Natural killer cell treated with Interleukin-12 subunit alpha and Interleukin-12 subunit beta and Interleukin-15 and Interleukin-18, amount 100 ng/mL, for 72 hours (primary cell): ENCODE measurements at regions not wholly inside any gene's neighbourhood (a gene's known extent, or its start where the extent isn't known, plus 50 kb on each side); places are given as distances from the start of the nearest gene placed in this dataset.

Source experiments
- ATAC-seq, 2 donors: fragments of 150-1000 bp; cut with Tn5 transposase in 1 of 2; sonication (Bioruptor Pico), chemical (Tn5 transposase) in 1 of 2; 2 replicates each; pipeline ENCODE4 v1.10.0; 2021
- DNase-seq: peaks from one replicate; pipeline ENCODE4 v3.0.0; 2022; ENCODE audit warnings: low spot score
- H3K27ac Mint-ChIP-seq, 2 donors: 1 replicate in 1 of 2; 2 replicates in 1 of 2; pipeline ENCODE4 v1.8.0; 2022; ENCODE audit warnings: mixed read lengths in 2 of 2, mild to moderate bottlenecking in 1 of 2, moderate library complexity in 1 of 2
- H3K27me3 Mint-ChIP-seq, 2 donors: 1 replicate in 1 of 2; 2 replicates in 1 of 2; pipeline ENCODE4 v1.8.0; 2022; ENCODE audit warnings: mixed read lengths in 2 of 2
- H3K36me3 Mint-ChIP-seq: one replicate; pipeline ENCODE4 v1.8.0; 2022; ENCODE audit warnings: mixed read lengths
- H3K4me1 Mint-ChIP-seq, 2 donors: 1 replicate in 1 of 2; 2 replicates in 1 of 2; pipeline ENCODE4 v1.8.0; 2022; ENCODE audit warnings: low read depth in 2 of 2, mixed read lengths in 2 of 2, mild to moderate bottlenecking in 1 of 2
- H3K4me3 Mint-ChIP-seq: one replicate; pipeline ENCODE4 v1.8.0; 2022; ENCODE audit warnings: mixed read lengths
- H3K9me3 Mint-ChIP-seq: 2 replicates; pipeline ENCODE4 v1.8.0; 2022; ENCODE audit warnings: mixed read lengths

GRCh38 chr16:82522026-82522425 lies 104.7 kb upstream of the CDH13 start:
- no peaks in the 10 kb centered on the region for H3K36me3 Mint-ChIP-seq

GRCh38 chr16:82518811-82519210 lies 108.0 kb upstream of the CDH13 start:
- Mint-ChIP-seq H3K4me1 (no peaks in the 10 kb centered on the region), H3K27me3 (peaks cover 5 to 34% of the 10 kb centered on the region in 2 donors), H3K36me3 (no peaks in the 10 kb centered on the region), H3K27ac (no peak overlapping the region), H3K9me3 (no peaks in the 10 kb centered on the region), H3K4me3 (no peak overlapping the region)
- DNase-seq: no peak
- ATAC-seq: no peak

More at GRCh38 chr16:82522026-82522425, 104.7 kb upstream of the CDH13 start:
- ATAC-seq (no peak), DNase-seq (no peak)
- H3K4me1 Mint-ChIP-seq: no peaks in the 10 kb centered on the region
- no peak overlapping the region for H3K27ac Mint-ChIP-seq
- peaks cover 6 to 37% of the 10 kb centered on the region in 2 donors for H3K27me3 Mint-ChIP-seq
- no peak overlapping the region for H3K4me3 Mint-ChIP-seq
- H3K9me3 Mint-ChIP-seq: no peaks in the 10 kb centered on the region

DNA sequence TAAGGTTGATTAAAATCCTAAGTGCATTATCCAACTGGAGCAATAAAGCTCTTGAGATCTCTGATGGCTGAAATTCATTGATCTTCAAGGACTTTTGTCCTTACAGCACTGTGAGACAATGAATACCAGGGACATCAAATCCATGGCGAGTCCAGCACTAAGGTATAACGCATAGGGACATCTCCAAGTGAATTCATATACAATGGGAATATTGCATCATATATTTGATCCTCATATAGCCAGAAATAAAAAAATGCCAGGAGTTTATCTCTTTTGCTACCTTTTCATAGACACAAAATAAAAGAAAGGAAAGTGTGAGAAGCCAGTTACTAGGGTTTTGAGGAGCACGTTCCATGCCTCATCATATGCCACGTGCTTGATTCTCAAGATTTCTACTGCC lies 112.5 kb upstream of the CDH13 start:
- no peaks in the 10 kb centered on the region for H3K4me1 Mint-ChIP-seq
- no peak overlapping the region for H3K4me3 Mint-ChIP-seq
- no peak for DNase-seq

GRCh38 chr16:82510789-82511305 lies 115.9 kb upstream of the CDH13 start:
- no peaks in the 10 kb centered on the region for H3K36me3 Mint-ChIP-seq
- no peak overlapping the region for H3K4me3 Mint-ChIP-seq
- peaks cover 3 to 6% of the 10 kb centered on the region in 2 donors for H3K27me3 Mint-ChIP-seq
- no peak for ATAC-seq
- H3K27ac Mint-ChIP-seq: no peak overlapping the region
- H3K4me1 Mint-ChIP-seq: no peaks in the 10 kb centered on the region
- DNase-seq: no peak
- H3K9me3 Mint-ChIP-seq: no peaks in the 10 kb centered on the region

More for the DNA sequence above, 112.5 kb upstream of the CDH13 start:
- ATAC-seq: no peak
- H3K27me3 Mint-ChIP-seq: peaks cover 3 to 29% of the 10 kb centered on the region in 2 donors
- H3K9me3 Mint-ChIP-seq: no peaks in the 10 kb centered on the region
- no peak overlapping the region for H3K27ac Mint-ChIP-seq
- H3K36me3 Mint-ChIP-seq: no peaks in the 10 kb centered on the region

- ATAC-seq (no peak), DNase-seq (no peak)
- H3K4me3 Mint-ChIP-seq: no peak overlapping the region
- peaks cover 1 to 3% of the 10 kb centered on the region in 2 donors for H3K27me3 Mint-ChIP-seq
- no peak overlapping the region for H3K27ac Mint-ChIP-seq
- H3K9me3 Mint-ChIP-seq: no peaks in the 10 kb centered on the region
- no peaks in the 10 kb centered on the region for H3K36me3 Mint-ChIP-seq
- no peaks in the 10 kb centered on the region for H3K4me1 Mint-ChIP-seq
These were observed 116.9 kb upstream of the CDH13 start for GRCh38 chr16:82509691-82510430.

DNA sequence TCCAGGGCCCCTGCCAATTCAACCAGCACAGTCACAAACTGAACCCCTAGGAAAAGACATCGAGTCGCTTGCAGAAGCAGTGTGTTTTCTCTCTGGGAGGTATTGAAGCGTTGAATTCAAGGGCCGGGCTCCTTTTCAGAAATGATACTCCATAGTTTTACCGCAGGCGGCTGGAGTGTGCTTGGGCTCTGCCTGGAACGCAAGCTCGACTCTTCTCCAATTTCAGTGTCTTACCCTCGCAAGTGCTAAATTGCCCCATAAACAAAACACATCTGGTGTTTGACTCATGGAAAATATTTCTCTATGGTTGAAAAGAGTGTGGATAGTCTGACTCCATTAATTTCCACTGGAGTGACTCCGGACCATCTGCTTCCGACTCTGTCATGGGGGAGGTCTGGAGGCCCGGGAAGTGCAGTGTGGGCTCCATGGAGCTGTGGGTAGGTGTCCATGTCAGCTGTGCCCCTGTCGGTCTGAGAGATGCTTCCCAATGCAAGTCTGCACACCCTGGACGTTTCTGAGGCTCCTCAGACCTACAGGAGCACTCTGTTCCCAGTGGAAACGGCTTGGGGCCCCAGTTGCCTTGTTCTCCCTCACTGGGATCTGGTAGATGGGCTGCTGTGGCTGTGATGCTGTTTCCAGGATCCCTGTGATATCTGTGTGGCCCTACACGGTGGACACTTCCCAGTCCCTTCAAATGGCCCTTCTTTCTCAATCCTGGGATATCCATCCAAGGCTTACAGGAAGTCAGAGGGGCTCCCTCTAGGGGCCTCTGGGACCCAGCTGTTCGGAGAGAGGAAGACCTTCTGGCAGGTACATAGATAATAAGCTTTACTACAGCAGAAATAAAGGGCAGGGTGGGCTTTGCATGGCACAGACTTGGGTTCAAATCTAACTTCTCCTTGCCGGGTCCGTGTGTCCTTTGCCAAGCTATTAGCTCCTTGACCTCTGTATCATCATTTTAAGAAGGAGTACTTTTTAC lies 119.8 kb upstream of the CDH13 start:
- Mint-ChIP-seq H3K4me1 (no peaks in the 10 kb centered on the region), H3K27me3 (peaks cover 5 to 10% of the 10 kb centered on the region in 2 donors), H3K36me3 (no peaks in the 10 kb centered on the region), H3K9me3 (no peaks in the 10 kb centered on the region), H3K4me3 (no peak overlapping the region), H3K27ac (no peak overlapping the region)
- ATAC-seq (no peak), DNase-seq (no peak)

DNA sequence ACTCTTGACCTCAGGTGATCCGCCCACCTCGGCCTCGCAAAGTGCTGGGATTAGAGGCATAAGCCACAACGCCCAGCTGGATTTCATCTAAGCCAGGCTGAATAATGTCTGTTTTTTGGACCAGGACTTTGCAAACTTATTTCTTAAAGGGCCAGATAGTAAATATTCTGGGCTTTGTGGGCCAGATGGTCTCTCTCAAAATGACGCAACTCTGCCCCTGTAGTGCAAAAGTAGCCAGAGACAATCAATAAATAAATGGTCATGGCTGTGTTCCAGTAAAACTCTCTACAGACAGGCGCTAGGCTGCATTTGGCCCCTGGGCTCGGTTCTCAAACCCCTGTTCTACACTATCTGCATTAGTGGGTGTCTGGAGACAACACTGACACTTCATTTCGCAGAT lies 121.9 kb upstream of the CDH13 start:
- no peaks in the 10 kb centered on the region for H3K4me1 Mint-ChIP-seq

GRCh38 chr16:82499302-82499701 lies 127.5 kb upstream of the CDH13 start:
- DNase-seq (no peak), ATAC-seq (no peak)
- H3K4me1 Mint-ChIP-seq: no peaks in the 10 kb centered on the region
- no peaks in the 10 kb centered on the region for H3K9me3 Mint-ChIP-seq
- H3K36me3 Mint-ChIP-seq: no peaks in the 10 kb centered on the region
- H3K27me3 Mint-ChIP-seq: peaks cover 14 to 28% of the 10 kb centered on the region in 2 donors
- H3K27ac Mint-ChIP-seq: no peak overlapping the region
- H3K4me3 Mint-ChIP-seq: no peak overlapping the region

More for the DNA sequence above, 121.9 kb upstream of the CDH13 start:
- ATAC-seq (no peak), DNase-seq (no peak)
- no peak overlapping the region for H3K4me3 Mint-ChIP-seq
- peaks cover 7 to 12% of the 10 kb centered on the region in 2 donors for H3K27me3 Mint-ChIP-seq
- H3K9me3 Mint-ChIP-seq: no peaks in the 10 kb centered on the region
- H3K27ac Mint-ChIP-seq: no peak overlapping the region
- no peaks in the 10 kb centered on the region for H3K36me3 Mint-ChIP-seq

- H3K4me3 Mint-ChIP-seq: no peak overlapping the region
- no peak for ATAC-seq
- no peaks in the 10 kb centered on the region for H3K36me3 Mint-ChIP-seq
- no peaks in the 10 kb centered on the region for H3K9me3 Mint-ChIP-seq
- no peak for DNase-seq
- no peaks in the 10 kb centered on the region for H3K4me1 Mint-ChIP-seq
- peaks cover 14 to 24% of the 10 kb centered on the region in 2 donors for H3K27me3 Mint-ChIP-seq
- no peak overlapping the region for H3K27ac Mint-ChIP-seq
These were observed 129.6 kb upstream of the CDH13 start for GRCh38 chr16:82497139-82497538.

- Mint-ChIP-seq H3K27ac (no peak overlapping the region), H3K9me3 (no peaks in the 10 kb centered on the region)
These were observed 138.3 kb upstream of the CDH13 start for GRCh38 chr16:82488460-82488859.

DNA sequence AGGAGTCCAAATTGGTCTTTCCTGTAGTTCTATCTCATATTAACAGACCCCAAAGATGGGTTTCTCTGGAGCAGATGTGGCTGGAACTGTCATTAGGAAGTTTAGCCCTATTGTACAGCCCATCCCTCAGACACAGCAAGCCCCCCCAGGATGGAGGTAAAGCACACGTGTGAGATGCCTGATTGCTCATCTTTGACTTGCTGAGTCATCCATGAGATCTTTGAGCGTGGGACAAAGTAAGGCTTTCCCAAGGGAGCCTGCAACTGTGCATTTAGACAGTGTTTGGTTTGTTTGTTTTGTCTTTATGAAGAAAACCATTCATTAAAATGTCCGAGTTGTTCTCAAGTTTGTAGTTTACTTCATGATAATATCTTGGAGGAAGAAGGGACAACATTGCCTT lies 145.3 kb upstream of the CDH13 start:
- H3K9me3 Mint-ChIP-seq: no peaks in the 10 kb centered on the region
- no peak overlapping the region for H3K27ac Mint-ChIP-seq
- no peaks in the 10 kb centered on the region for H3K36me3 Mint-ChIP-seq
- ATAC-seq (no peak), DNase-seq (no peak)
- no peaks in the 10 kb centered on the region for H3K4me1 Mint-ChIP-seq
- H3K27me3 Mint-ChIP-seq: peaks cover 35 to 39% of the 10 kb centered on the region in 2 donors
- no peak overlapping the region for H3K4me3 Mint-ChIP-seq

More at GRCh38 chr16:82488460-82488859, 138.3 kb upstream of the CDH13 start:
- DNase-seq (no peak), ATAC-seq (no peak)
- peaks cover 19 to 20% of the 10 kb centered on the region in 2 donors for H3K27me3 Mint-ChIP-seq
- H3K4me3 Mint-ChIP-seq: no peak overlapping the region
- no peaks in the 10 kb centered on the region for H3K36me3 Mint-ChIP-seq
- peaks cover 0 to 6% of the 10 kb centered on the region in 2 donors for H3K4me1 Mint-ChIP-seq

- H3K27me3 Mint-ChIP-seq: peaks cover 53 to 58% of the 10 kb centered on the region in 2 donors
- no peaks in the 10 kb centered on the region for H3K4me1 Mint-ChIP-seq
- ATAC-seq: no peak
These were observed 150.0 kb upstream of the CDH13 start for GRCh38 chr16:82476786-82477185.

DNA sequence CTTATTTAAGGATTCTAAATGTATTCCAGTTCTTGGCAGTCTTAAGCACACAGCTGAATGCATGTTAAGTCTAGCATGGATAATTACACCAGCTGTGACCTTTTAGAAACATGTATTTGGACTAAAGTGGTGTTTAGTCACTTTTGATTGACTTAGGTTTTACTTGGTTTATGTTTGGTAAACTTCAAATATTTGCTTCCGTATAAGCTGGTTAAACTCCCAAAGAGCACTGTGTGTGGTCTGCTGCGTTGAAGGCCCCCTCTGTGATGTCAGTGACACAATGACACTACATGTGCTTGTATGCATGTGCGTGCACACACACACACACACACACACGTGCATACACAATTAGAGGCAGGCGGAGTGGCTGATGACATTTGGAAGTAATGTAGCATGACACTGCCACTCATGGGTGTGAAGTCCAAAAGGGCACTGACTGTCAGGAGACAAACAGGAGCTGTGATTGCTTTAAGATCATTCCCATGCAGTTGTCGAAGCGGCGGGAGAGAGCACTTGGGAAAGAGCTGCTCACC lies 156.1 kb upstream of the CDH13 start:
- H3K36me3 Mint-ChIP-seq: peaks cover 9% of the 10 kb centered on the region
- H3K4me1 Mint-ChIP-seq: no peaks in the 10 kb centered on the region
- no peak overlapping the region for H3K27ac Mint-ChIP-seq
- H3K27me3 Mint-ChIP-seq: peaks cover 17 to 23% of the 10 kb centered on the region in 2 donors
- H3K4me3 Mint-ChIP-seq: no peak overlapping the region
- no peaks in the 10 kb centered on the region for H3K9me3 Mint-ChIP-seq
- DNase-seq: no peak
- no peak for ATAC-seq

More at GRCh38 chr16:82476786-82477185, 150.0 kb upstream of the CDH13 start:
- Mint-ChIP-seq H3K4me3 (no peak overlapping the region), H3K27ac (no peak overlapping the region), H3K9me3 (no peaks in the 10 kb centered on the region), H3K36me3 (peaks cover 9% of the 10 kb centered on the region)
- no peak for DNase-seq
